HG02759 (cell line): ENCODE measurements at regions not wholly inside any gene's neighbourhood (a gene's known extent, or its start where the extent isn't known, plus 50 kb on each side); places are given as distances from the start of the nearest gene placed in this dataset.
"Not testable (repeated sequence)": the region's sequence is repeated elsewhere in the genome, so short reads cannot be mapped to it uniquely, and the experiment has no call there.

Experiments used
- ATAC-seq: cut with Tn5 transposase; IDR thresholded peaks from one replicate; pipeline ENCODE4 v1.9.1; 2021; ENCODE audit warnings: mild to moderate bottlenecking, moderate library complexity; ENCODE audit not compliant: unreplicated experiment

- no peak for ATAC-seq
Observed at GRCh38 chrX:121169099-121170035, 122.0 kb downstream of the GLUD2 start.

- ATAC-seq: no peak
Observed at GRCh38 chrX:121172703-121173102, 125.3 kb downstream of the GLUD2 start.

DNA sequence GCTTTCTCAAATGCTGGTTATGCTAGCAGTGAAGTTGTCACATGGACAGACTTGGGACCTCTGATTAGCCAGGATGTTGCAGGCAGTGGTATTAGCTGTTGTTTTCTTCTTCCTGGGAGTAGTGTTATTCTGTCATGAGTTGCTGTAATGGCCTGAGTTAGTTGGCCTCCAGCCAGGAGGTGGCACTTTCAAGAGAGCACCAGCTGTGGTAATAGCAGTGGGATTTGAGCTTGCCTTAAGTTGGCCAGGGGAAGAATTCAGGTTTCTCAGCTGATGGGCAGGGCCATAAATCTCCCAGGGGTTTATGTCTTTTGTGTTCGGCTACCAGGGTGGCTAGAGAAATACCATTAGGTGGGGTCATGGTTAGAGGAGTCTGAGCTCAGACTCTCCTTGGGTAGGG, 132.6 kb downstream of the GLUD2 start:
- ATAC-seq: no peak

GRCh38 chrX:121191779-121192178, 144.4 kb downstream of the GLUD2 start:
- no peak for ATAC-seq

GRCh38 chrX:121195719-121196118, 148.3 kb downstream of the GLUD2 start:
- ATAC-seq: no peak

GRCh38 chrX:121196872-121197444, 149.5 kb downstream of the GLUD2 start:
- not testable (repeated sequence) for ATAC-seq

- ATAC-seq: no peak
Observed at GRCh38 chrX:121208563-121208962, 161.2 kb downstream of the GLUD2 start.

DNA sequence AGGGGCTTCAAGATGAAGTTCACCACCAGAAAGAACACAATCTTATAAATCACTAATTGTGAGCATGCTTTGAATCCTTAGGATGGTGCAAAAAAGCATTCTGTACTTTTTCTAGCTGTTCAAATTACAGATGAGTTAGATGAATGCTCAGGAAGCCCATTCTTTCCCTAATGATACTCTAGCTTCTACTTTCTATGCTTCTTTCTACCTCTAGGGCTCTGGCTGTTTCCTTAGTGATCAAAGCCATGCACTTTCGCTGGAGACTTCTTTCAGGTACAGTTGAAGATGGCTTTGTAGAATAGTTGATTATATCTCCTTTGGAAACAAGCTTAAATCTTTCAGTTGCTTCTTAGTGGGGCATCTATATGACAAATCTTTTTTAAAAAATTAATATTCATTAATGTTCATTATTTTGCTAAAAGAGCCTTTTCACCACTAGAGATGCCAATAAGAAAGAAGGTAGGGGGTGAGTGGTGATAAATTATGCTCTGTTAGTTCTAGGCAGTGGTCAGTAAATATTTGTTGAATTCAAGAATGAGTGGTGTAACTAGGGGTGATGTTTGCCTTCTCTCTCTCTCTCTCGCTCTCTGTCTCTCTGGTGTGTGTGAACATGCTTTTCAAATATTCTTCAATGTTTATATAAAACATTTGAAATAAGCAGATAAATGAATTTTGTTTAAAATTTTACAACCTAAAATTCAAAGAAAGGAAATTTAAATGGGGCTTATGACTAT, 169.4 kb downstream of the GLUD2 start:
- no peak for ATAC-seq

DNA sequence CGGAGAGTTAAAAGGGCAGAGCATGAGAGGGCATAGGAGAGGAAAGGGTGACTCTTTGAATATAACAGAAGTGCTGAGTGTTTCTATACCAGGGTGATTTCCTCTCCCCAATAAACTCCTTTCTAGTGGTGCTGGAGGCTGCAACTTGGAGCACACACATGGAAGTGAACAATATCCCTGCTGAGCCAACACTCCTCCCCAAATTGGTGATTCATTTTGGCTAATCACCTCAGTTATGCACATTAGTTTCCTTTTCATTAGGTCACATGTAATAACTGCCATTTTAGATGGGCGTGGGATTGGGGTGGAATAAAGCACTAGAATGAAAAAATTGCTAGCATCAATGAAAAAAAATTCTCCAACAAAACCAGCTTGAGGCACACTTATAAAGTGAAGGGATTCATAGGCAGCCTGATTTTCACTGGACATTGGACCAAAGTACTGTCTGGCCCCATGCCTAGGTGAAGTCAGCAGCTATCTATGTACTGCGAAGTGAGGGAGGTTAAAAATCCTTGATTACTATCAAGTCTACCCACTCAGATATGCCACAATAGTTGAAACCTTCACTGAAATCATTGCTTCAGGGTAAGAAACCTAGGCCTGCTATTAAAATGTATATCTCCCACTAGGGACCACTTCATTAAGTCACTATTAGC, 174.0 kb downstream of the GLUD2 start:
- ATAC-seq: no peak

GRCh38 chrX:121227888-121228287, 180.5 kb downstream of the GLUD2 start:
- ATAC-seq: no peak

- ATAC-seq: no peak
Observed at GRCh38 chrX:121231566-121232358, 184.4 kb downstream of the GLUD2 start.

DNA sequence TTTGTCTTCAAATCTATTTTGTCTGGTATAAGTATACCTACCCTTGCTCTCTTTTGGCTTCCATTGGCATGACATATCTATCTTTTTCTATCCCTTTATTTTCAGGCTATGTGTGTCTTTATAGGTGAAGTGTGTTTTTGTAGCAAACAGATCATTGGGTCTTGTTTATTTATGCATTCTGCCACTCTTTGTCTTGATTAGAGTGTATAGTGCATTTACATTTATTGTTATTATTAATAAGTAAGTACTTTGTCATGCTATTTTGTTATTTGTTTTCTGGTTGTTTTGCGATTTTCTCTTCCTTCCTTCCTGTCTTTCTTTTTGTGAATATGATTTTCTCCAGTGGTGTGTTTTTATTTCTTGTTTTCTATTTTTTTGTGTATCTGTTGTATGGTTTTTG, 188.6 kb downstream of the GLUD2 start:
- no peak for ATAC-seq

- ATAC-seq: no peak
Observed at GRCh38 chrX:121238093-121238492, 190.7 kb downstream of the GLUD2 start.

- no peak for ATAC-seq
Observed at GRCh38 chrX:121244511-121244910, 197.1 kb downstream of the GLUD2 start.

DNA sequence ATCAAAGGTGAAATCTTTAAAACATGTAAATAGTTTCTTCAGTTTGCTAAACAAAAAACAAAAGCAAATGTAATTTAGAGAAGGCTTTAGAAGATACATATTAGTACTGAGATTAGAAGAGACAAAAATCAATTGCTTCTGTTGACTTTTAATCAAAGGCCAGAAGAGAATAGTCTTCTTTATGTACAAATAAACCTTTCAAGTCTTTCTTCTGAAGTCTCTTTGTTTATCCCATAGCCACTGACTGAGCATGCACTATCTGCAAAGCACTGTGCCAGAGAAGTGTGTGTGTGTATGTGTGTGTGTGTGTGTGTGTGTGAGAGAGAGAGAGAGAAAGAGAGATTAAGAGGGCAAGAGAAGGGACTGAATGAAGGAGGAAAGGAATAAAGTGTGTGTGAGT, 198.4 kb downstream of the GLUD2 start:
- ATAC-seq: no peak

GRCh38 chrX:121254336-121254735, 206.9 kb downstream of the GLUD2 start:
- no peak for ATAC-seq

- ATAC-seq: no peak
Observed at GRCh38 chrX:121256647-121257046, 209.2 kb downstream of the GLUD2 start.

GRCh38 chrX:121258545-121258944, 211.1 kb downstream of the GLUD2 start:
- ATAC-seq: no peak

GRCh38 chrX:121259170-121259569, 211.8 kb downstream of the GLUD2 start:
- ATAC-seq: no peak

GRCh38 chrX:121260596-121261240, 213.3 kb downstream of the GLUD2 start:
- ATAC-seq: no peak
